NT2/D1 (cell line): ENCODE measurements at regions not wholly inside any gene's neighbourhood (a gene's known extent, or its start where the extent isn't known, plus 50 kb on each side); places are given as distances from the start of the nearest gene placed in this dataset.
A peak's percentile ranks its signal among the peaks of the same experiment; 100 is the strongest.
"Not testable (repeated sequence)": the region's sequence is repeated elsewhere in the genome, so short reads cannot be mapped to it uniquely, and the experiment has no call there.

Experiments
- DNase-seq: peaks from one replicate; pipeline ENCODE4 v3.0.0-alpha.2; 2011; ENCODE audit warnings: low read depth, low spot score
- H3K27me3 ChIP-seq: 2 replicates; pipeline ENCODE4 v1.6.0; 2011; ENCODE audit warnings: mild to moderate bottlenecking; ENCODE audit not compliant: insufficient read length, insufficient read depth
- H3K36me3 ChIP-seq: 2 replicates; pipeline ENCODE4 v1.6.1; 2011; ENCODE audit warnings: mild to moderate bottlenecking, low read length, mixed read lengths; ENCODE audit not compliant: insufficient read depth, insufficient read length
- H3K4me1 ChIP-seq: 2 replicates; pipeline ENCODE4 v1.5.1; 2011; ENCODE audit not compliant: insufficient read depth, insufficient read length
- H3K4me3 ChIP-seq: 2 replicates; pipeline ENCODE4 v1.5.1; 2011; ENCODE audit warnings: low read depth; ENCODE audit not compliant: insufficient read length
- H3K9ac ChIP-seq: 2 replicates; pipeline ENCODE4 v1.6.0; 2011; ENCODE audit warnings: low read depth; ENCODE audit not compliant: insufficient read length
- H3K9me3 ChIP-seq: 2 replicates; pipeline ENCODE4 v1.5.1; 2011; ENCODE audit warnings: mild to moderate bottlenecking, low read length; ENCODE audit not compliant: insufficient read depth
- SUZ12 ChIP-seq: IDR thresholded peaks from 2 replicates; pipeline ENCODE4 v1.6.1; 2011; ENCODE audit not compliant: insufficient read length, insufficient read depth; ENCODE audit errors: extremely low read depth
- YY1 ChIP-seq: IDR thresholded peaks from 2 replicates; pipeline ENCODE4 v1.6.1; 2011; ENCODE audit not compliant: insufficient read length, insufficient read depth
- ZNF274 ChIP-seq: IDR thresholded peaks from 2 replicates; pipeline ENCODE4 v1.6.1; 2011; ENCODE audit warnings: mild to moderate bottlenecking, low read depth, low read length

DNA sequence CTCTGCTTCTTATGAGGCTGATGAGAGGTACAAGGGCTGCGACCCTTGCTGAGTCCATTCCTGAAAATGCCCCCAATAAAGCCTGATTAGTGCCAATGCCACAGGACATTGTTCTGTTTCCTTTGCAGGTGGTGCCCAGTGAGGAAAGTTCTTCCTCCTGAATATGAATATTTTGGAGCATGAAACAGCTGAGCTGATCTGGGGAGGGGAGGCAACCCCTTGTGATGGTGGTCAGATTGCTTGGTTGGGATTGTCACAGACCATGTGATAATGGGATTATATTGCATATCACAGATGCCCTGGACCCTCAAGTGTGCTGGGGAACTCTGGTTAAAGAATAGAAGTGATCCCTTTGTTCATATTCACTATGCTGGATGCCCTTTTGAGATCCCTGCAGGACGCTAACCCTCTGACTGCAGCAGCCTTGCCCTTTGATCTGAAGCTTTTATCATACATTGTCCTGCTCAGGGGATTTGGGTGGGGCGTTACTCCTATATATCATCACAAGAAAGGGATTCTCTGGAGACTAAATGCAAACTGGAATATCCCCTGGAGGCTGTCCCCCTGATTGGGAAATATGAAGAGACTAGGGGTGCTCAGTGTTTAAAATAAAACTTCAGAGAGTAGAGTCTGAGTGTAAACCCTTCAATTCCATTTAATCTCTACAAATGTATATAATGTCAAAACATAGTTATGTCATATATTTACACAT lies 76.9 kb upstream of the TOP3B start:
- Histone ChIP-seq H3K36me3 (no peaks in the 10 kb centered on the region), H3K27me3 (peaks cover 70% of the 10 kb centered on the region), H3K4me3 (no peak overlapping the region), H3K9me3 (no peaks in the 10 kb centered on the region), H3K4me1 (no peaks in the 10 kb centered on the region), H3K9ac (no peak overlapping the region)
- no peak for DNase-seq
- TF ChIP-seq SUZ12 = no peak
- TF ChIP-seq ZNF274 = no peak
- TF ChIP-seq YY1 = no peak

DNA sequence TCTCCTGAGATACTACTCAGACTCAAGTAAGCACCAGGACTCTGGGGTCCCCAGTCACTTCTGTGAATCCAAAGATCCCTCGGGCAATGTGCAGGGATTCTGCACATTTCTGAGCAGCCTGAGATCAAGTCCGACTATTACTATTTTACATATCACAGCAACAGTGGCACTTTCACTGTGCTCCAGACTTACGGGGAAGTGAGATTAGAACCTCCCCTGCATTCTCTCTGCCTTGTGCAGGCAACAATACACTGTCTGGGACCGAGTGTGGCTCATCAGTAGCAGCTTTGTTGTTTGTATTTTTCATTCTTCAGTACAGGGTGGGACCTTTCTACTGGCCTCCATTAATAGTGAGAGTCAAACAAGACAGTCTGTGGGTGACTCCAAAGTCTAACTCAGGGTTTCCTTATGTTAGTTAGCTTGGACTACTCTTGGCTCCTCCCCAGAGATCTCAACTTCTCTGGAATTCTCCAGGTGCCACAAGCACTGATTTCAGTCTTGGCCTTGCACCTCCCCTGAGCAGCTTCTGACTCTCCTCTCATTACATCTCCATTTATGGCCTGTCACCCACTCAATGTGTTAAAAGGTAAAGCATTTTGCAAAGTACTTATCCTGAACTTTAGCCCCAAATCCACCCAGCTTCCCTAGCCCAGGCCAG lies 76.2 kb upstream of the TOP3B start:
- Histone ChIP-seq H3K9ac (no peak overlapping the region), H3K9me3 (no peaks in the 10 kb centered on the region), H3K27me3 (peaks cover 64% of the 10 kb centered on the region), H3K4me1 (no peaks in the 10 kb centered on the region), H3K4me3 (no peak overlapping the region), H3K36me3 (no peaks in the 10 kb centered on the region)
- TF ChIP-seq YY1 (no peak), SUZ12 (no peak), ZNF274 (no peak)
- no peak for DNase-seq

DNA sequence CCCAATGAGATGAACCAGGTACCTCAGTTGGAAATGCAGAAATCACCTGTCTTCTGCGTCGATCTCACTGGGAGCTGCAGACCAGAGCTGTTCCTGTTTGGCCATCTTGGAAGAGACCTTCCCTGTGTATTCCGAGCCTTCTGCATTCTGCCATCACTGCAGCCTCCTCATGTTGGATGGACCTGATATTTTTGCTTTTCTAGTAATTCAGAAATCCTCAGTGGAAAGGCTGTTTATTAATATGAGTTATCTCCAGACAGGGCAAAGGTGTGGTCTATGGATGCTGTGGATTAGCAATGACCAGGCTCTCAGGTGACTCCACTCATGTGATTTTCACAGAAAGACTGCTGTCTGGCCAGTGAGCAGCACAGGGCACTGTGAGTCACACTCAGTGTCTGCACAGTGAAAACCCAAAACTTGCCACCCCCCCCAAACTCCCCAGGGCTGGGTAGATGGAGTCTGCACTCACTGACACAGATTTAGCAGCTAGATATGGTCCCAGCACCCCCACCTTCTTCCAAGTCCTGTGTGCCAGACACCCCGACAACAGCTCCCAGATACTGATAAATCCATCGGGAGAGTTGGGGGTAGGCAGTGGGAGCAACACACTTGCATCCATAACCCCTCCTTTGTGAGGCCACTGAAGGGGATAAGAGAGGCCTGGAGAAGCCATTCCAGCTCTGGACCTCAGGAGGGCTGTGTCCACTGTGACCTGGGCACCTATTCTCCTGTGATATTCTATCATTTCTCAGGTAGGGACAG lies 75.2 kb upstream of the TOP3B start:
- peaks cover 60% of the 10 kb centered on the region for H3K27me3 ChIP-seq
- TF ChIP-seq ZNF274 (no peak), YY1 (no peak)
- no peaks in the 10 kb centered on the region for H3K36me3 ChIP-seq
- no peak overlapping the region for H3K4me3 ChIP-seq
- H3K9me3 ChIP-seq = no peaks in the 10 kb centered on the region
- DNase-seq = no peak
- H3K9ac ChIP-seq = no peak overlapping the region
- H3K4me1 ChIP-seq = no peaks in the 10 kb centered on the region

DNA sequence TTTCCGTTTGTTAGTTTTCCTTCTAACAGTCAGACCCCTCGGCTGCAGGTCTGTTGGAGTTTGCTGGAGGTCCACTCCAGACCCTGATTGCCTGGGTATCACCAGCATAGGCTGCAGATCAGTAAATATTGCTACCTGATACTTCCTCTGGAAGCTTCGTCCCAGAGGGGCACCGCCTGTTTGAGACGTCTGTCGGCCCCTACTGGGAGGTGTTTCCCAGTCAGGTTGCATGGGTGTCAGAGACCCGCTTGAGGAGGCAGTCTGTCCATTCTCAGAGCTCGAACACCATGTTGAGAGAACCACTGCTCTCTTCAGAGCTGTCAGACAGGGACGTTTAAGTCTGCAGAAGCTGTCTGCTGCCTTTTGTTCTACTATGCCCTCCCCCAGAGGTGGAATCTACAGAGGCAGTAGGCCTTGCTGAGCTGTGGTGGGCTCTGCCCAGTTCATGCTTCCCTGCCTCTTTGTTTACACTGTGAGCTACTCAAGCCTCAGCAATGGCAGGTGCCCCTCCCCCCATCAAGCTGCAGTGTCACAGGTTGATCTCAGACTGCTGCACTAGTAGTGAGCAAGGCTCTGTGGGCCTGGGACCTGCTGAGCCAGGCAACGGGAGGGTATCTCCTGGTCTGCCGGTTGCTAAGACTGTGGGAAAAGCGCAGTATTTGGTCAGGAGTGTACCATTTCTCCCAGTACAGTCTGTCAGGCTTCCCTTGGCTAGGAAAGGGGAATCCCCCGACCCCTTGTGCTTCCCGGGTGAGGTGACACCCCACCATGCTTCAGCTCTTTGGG lies 74.4 kb upstream of the TOP3B start:
- H3K36me3 ChIP-seq, H3K9ac ChIP-seq, H3K4me1 ChIP-seq, H3K4me3 ChIP-seq, H3K9me3 ChIP-seq: not testable (repeated sequence)
- H3K27me3 ChIP-seq = peaks cover 56% of the 10 kb centered on the region
- DNase-seq = peak; percentile 39

DNA sequence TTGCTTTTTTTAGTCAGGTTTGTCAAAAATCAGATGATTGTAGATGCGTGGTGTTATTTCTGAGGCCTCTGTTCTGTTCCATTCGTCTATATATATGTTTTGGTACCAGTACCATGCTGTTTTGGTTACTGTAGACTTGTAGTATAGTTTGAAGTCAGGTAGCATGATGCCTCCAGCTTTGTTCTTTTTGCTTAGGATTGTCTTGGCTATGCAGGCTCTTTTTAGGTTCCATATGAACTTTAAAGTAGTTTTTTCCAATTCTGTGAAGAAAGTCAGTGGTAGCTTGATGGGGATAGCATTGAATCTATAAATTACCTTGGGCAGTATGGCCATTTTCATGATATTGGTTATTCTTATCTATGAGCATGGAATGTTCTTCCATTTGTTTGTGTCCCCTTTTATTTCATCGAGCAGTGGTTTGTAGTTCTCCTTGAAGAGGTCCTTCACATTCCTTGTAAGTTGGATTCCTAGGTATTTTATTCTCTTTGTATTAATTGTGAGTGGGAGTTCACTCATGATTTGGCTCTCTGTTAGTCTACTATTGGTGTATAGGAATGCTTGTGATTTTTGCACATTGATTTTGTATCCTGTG lies 70.1 kb upstream of the TOP3B start:
- not testable (repeated sequence) for H3K9ac ChIP-seq, H3K9me3 ChIP-seq, H3K4me1 ChIP-seq, DNase-seq, H3K36me3 ChIP-seq, H3K4me3 ChIP-seq
- peaks cover 31% of the 10 kb centered on the region for H3K27me3 ChIP-seq

DNA sequence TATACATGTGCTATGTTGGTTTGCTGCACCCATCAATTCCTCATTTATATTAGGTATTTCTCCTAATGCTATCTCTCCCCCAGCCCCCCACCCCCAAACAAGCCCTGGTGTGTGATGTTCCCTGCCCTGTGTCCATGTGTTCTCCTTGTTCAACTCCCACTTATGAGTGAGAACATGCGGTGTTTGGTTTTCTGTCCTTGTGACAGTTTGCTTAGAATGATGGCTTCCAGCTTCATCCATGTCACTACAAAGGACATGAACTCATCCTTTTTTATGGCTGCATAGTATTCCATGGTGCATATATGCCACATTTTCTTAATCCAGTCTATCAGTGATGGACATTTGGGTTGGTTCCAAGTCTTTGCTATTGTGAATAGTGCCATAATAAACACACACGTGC lies 68.4 kb upstream of the TOP3B start:
- not testable (repeated sequence) for H3K9me3 ChIP-seq, H3K4me1 ChIP-seq, H3K4me3 ChIP-seq, DNase-seq, H3K36me3 ChIP-seq, H3K9ac ChIP-seq
- H3K27me3 ChIP-seq = peaks cover 38% of the 10 kb centered on the region

DNA sequence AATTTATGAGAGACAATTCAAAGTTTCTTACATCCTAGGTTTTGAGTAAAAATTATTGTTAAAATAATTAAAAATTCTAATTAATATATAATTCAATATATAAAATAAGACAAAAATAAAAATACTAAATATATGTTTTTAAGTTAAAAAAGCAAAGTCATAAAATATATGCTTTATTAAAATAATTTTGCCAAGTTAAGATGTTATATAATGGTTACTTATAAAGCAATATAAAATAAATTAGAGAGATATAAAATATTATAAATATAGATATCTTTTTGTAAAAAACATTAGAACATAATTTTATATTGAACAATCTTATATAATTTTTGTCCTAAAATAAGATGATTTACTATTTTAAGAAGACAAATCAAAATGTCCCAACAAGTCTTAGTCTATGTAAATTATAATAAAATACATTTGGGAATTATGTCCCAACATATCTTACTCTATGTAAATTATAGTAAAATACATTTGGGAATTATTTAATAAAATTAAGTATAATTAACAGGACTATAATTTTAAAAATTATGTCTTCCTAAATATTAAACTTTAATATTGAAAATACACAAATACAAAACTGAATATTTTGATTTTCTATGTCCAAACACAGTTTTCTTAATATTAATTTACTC lies 67.7 kb upstream of the TOP3B start:
- no peak overlapping the region for H3K9ac ChIP-seq
- peaks cover 46% of the 10 kb centered on the region for H3K27me3 ChIP-seq
- TF ChIP-seq SUZ12 (no peak), ZNF274 (no peak), YY1 (no peak)
- H3K4me1 ChIP-seq = no peaks in the 10 kb centered on the region
- no peak overlapping the region for H3K4me3 ChIP-seq
- no peak for DNase-seq
- H3K9me3 ChIP-seq = no peaks in the 10 kb centered on the region
- no peaks in the 10 kb centered on the region for H3K36me3 ChIP-seq
